SU-DHL-6 (cell line): ENCODE measurements at regions not wholly inside any gene's neighbourhood (a gene's known extent, or its start where the extent isn't known, plus 50 kb on each side); places are given as distances from the start of the nearest gene placed in this dataset.

Experiments used
- H2AFZ ChIP-seq: fragments of 200-600 bp; sonication (generic); 2 replicates; pipeline ENCODE4 v1.6.1; 2014; ENCODE audit warnings: low read depth, mild to moderate bottlenecking, moderate library complexity, mixed read lengths, antibody characterized with exemption, low read length; ENCODE audit not compliant: severe bottlenecking
- H3F3A ChIP-seq: fragments of 200-600 bp; shearing (Covaris generic); 2 replicates; pipeline ENCODE4 v1.6.0; 2016; ENCODE audit warnings: antibody characterized with exemption, mild to moderate bottlenecking; ENCODE audit not compliant: insufficient read depth
- H3K27ac ChIP-seq: fragments of 200-600 bp; sonication (generic); 2 replicates; pipeline ENCODE4 v1.5.1; 2016; ENCODE audit warnings: low read depth, mild to moderate bottlenecking, low read length, moderate library complexity, mixed read lengths
- H3K27me3 ChIP-seq: fragments of 200-600 bp; sonication (generic), shearing (Covaris generic); 2 replicates; pipeline ENCODE4 v1.6.0; 2014; ENCODE audit warnings: mild to moderate bottlenecking, low read length
- H3K36me3 ChIP-seq: fragments of 200-600 bp; sonication (generic); 2 replicates; pipeline ENCODE4 v1.6.1; 2014; ENCODE audit warnings: mild to moderate bottlenecking, low read length, mixed read lengths
- H3K4me2 ChIP-seq: fragments of 300-600, 200-600 bp; shearing (Covaris generic), sonication (generic); 2 replicates; pipeline ENCODE4 v1.6.0; 2014; ENCODE audit warnings: low read length, low read depth, mild to moderate bottlenecking; ENCODE audit not compliant: poor library complexity, severe bottlenecking
- H3K4me3 ChIP-seq: fragments of 200-600 bp; sonication (generic); 2 replicates; pipeline ENCODE4 v1.5.1; 2014; ENCODE audit warnings: antibody characterized with exemption, low read length, mild to moderate bottlenecking, mixed read lengths; ENCODE audit not compliant: insufficient read depth, poor library complexity, severe bottlenecking
- H3K79me2 ChIP-seq: fragments of 200-600 bp; sonication (generic); 2 replicates; pipeline ENCODE4 v1.6.1; 2014; ENCODE audit warnings: mild to moderate bottlenecking, low read length, moderate library complexity; ENCODE audit not compliant: insufficient read depth
- H3K9ac ChIP-seq: fragments of 200-600 bp; sonication (generic); 2 replicates; pipeline ENCODE4 v1.7.0; 2014; ENCODE audit warnings: mild to moderate bottlenecking, low read length
- H3K9me2 ChIP-seq: fragments of 200-600 bp; sonication (generic); replicated peaks from 2 replicates; pipeline ENCODE4 v1.6.1; 2014; ENCODE audit warnings: low read length; ENCODE audit not compliant: insufficient read depth
- H3K9me3 ChIP-seq: fragments of 200-600 bp; sonication (generic); 2 replicates; pipeline ENCODE4 v1.6.1; 2014; ENCODE audit warnings: low read length, mixed read lengths; ENCODE audit not compliant: insufficient read depth
- H4K20me1 ChIP-seq: fragments of 200-600 bp; sonication (generic); 2 replicates; pipeline ENCODE4 v1.6.1; 2014; ENCODE audit warnings: low read depth, mild to moderate bottlenecking, antibody characterized with exemption, low read length, moderate library complexity, mixed read lengths
- EZH2phosphoT487 ChIP-seq: fragments of 200-600 bp; sonication (generic), shearing (Covaris generic); conservative IDR thresholded peaks from 2 replicates; pipeline ENCODE4 v1.6.1; 2018; ENCODE audit warnings: mild to moderate bottlenecking, antibody characterized with exemption, low read length, moderate library complexity, mixed read lengths
- TF ChIP-seq, protein P1 (sequence below): fragments of 200-600 bp; sonication (generic); IDR thresholded peaks from one replicate; pipeline ENCODE4 v1.5.1; 2017; ENCODE audit warnings: antibody characterized with exemption, mild to moderate bottlenecking, low read length, moderate library complexity; ENCODE audit not compliant: insufficient read depth, poor library complexity, severe bottlenecking

- Histone ChIP-seq H3K9me3 (no peaks in the 10 kb centered on the region), H4K20me1 (no peaks in the 10 kb centered on the region), H3K9me2 (no peaks in the 10 kb centered on the region), H3F3A (no peaks in the 10 kb centered on the region), H3K79me2 (no peaks in the 10 kb centered on the region), H3K9ac (no peak overlapping the region), H2AFZ (no peak overlapping the region), H3K36me3 (no peaks in the 10 kb centered on the region), H3K27me3 (no peaks in the 10 kb centered on the region), H3K4me3 (no peak overlapping the region), H3K27ac (no peak overlapping the region), H3K4me2 (no peak overlapping the region)
- TF ChIP-seq, protein P1, sequence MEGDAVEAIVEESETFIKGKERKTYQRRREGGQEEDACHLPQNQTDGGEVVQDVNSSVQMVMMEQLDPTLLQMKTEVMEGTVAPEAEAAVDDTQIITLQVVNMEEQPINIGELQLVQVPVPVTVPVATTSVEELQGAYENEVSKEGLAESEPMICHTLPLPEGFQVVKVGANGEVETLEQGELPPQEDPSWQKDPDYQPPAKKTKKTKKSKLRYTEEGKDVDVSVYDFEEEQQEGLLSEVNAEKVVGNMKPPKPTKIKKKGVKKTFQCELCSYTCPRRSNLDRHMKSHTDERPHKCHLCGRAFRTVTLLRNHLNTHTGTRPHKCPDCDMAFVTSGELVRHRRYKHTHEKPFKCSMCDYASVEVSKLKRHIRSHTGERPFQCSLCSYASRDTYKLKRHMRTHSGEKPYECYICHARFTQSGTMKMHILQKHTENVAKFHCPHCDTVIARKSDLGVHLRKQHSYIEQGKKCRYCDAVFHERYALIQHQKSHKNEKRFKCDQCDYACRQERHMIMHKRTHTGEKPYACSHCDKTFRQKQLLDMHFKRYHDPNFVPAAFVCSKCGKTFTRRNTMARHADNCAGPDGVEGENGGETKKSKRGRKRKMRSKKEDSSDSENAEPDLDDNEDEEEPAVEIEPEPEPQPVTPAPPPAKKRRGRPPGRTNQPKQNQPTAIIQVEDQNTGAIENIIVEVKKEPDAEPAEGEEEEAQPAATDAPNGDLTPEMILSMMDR, result no peak
- no peak for TF ChIP-seq EZH2phosphoT487
Measured at GRCh38 chr16:49201118-49201517, 80.5 kb downstream of the CBLN1 start.

DNA sequence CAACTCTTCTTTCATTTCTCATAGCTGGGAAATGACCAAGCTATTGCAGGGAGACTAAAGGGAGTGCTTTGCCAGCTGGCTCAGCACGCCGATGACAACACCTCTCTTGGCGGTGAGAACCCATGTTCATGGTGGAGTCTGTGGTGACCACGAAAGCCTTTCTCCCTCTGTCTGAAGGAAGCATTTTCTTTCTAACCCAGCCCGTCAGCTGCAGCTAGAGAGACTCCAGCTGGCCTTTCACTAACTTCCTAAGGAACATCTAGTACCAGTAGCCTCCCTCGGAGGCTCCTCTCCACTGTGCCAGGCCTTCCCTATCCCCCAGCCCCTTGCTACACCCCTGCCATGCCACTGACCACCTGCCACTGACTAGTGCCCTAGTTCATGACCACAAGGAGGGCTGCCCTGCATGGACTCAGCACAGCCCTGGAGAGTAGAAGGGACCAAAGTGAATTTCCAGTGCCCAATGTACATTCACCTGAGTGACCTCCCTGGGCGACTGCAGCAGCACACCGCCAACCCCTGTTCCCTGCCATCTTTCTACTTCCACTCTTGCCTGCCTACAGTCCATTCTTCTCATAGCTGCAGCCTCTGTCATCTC, 81.3 kb downstream of the CBLN1 start:
- no peaks in the 10 kb centered on the region for H3F3A ChIP-seq
- H3K27me3 ChIP-seq, result no peaks in the 10 kb centered on the region
- H3K4me2 ChIP-seq, result no peak overlapping the region
- no peak overlapping the region for H2AFZ ChIP-seq
- no peaks in the 10 kb centered on the region for H3K36me3 ChIP-seq
- TF ChIP-seq, protein P1, result no peak
- no peak for TF ChIP-seq EZH2phosphoT487
- no peak overlapping the region for H3K9ac ChIP-seq
- no peak overlapping the region for H3K4me3 ChIP-seq
- H4K20me1 ChIP-seq, result no peaks in the 10 kb centered on the region
- no peak overlapping the region for H3K27ac ChIP-seq
- H3K9me3 ChIP-seq, result no peaks in the 10 kb centered on the region
- no peaks in the 10 kb centered on the region for H3K79me2 ChIP-seq
- H3K9me2 ChIP-seq, result no peaks in the 10 kb centered on the region

GRCh38 chr16:49195237-49195548, 86.4 kb downstream of the CBLN1 start:
- no peak overlapping the region for H2AFZ ChIP-seq
- H3F3A ChIP-seq, result no peaks in the 10 kb centered on the region
- no peak overlapping the region for H3K27ac ChIP-seq
- no peaks in the 10 kb centered on the region; the same call in 1 of the 2 replicates for H3K27me3 ChIP-seq
- H3K4me3 ChIP-seq, result no peak overlapping the region
- no peaks in the 10 kb centered on the region for H4K20me1 ChIP-seq
- H3K9me2 ChIP-seq, result no peaks in the 10 kb centered on the region
- no peaks in the 10 kb centered on the region for H3K36me3 ChIP-seq
- TF ChIP-seq, protein P1, result no peak
- TF ChIP-seq EZH2phosphoT487, result no peak
- no peaks in the 10 kb centered on the region for H3K79me2 ChIP-seq
- no peak overlapping the region for H3K4me2 ChIP-seq
- no peak overlapping the region for H3K9ac ChIP-seq
- no peaks in the 10 kb centered on the region for H3K9me3 ChIP-seq
